ENCODE measurements at regions not wholly inside any gene's neighbourhood (a gene's known extent, or its start where the extent isn't known, plus 50 kb on each side); places are given as distances from the start of the nearest gene placed in this dataset.

DNA sequence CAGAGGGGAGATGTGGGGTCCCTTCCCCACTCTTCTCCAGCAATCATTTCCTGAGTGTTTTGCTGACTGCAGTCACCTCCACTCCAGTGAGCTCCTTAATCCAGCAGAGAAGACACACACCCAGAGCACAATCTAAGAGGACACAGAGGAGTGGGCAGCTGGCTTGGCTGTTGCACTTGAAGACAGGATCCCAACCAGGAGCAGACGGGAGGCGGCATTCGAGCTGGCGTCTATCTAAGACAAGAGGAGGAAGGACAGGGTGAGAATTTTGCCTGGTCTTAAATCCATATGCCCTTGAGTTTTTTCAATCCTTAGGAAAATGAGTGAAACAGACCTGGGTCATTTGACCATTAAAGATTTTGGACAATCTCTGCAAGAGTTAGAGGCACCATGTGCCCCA lies 56.1 kb upstream of the SIM2 start:
- intact Hi-C loops (cut with micrococcal nuclease): no loop called here
- Histone ChIP-seq H3K9me3 (ENCODE audit: control insufficient read depth in 1 of 2, insufficient read depth in 1 of 2, low read depth in 1 of 2, low read length in 2 of 2) (no peaks in the 10 kb centered on the region), H3K27ac (ENCODE audit: low read depth, low read length) (no peak overlapping the region), H2AFZ (ENCODE audit: low read depth, low read length, poor library complexity, severe bottlenecking) (no peak overlapping the region), H3K9me2 (ENCODE audit: insufficient read depth) (no peaks in the 10 kb centered on the region), H3K36me3 (ENCODE audit: control insufficient read depth in 1 of 2, insufficient read depth in 2 of 2, low read length in 2 of 2) (no peaks in the 10 kb centered on the region), H3K9ac (ENCODE audit: low read length) (no peak overlapping the region), H4K20me1 (ENCODE audit: insufficient read depth) (no peaks in the 10 kb centered on the region), H3K4me2 (ENCODE audit: low read length) (no peak overlapping the region), H3K4me3 (replicated peaks in 1 of 2; ENCODE audit: low read depth in 1 of 2, low read length in 2 of 2) (no peak overlapping the region), H3K27me3 (ENCODE audit: insufficient read depth, low read length) (no peaks in the 10 kb centered on the region), H3K79me2 (ENCODE audit: insufficient read depth, low read length) (no peaks in the 10 kb centered on the region), H3K4me1 (ENCODE audit: control insufficient read depth in 1 of 2, insufficient read depth in 2 of 2, low read length in 2 of 2) (peaks cover 3 to 7% of the 10 kb centered on the region in 2 experiments; a peak in 3 of 4 replicates)
- CTCF ChIA-PET: no interaction called here
- RAD21 ChIA-PET (ENCODE audit: low non-redundant PET in 1 of 2, low total read pairs in 2 of 2, uncharacterized antibody in 2 of 2, unreplicated experiment in 2 of 2): no interaction called here
- TF ChIP-seq, protein P1, sequence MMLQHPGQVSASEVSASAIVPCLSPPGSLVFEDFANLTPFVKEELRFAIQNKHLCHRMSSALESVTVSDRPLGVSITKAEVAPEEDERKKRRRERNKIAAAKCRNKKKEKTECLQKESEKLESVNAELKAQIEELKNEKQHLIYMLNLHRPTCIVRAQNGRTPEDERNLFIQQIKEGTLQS (IDR thresholded peaks at IDR 0.05): no peak
- TF ChIP-seq SP1 (IDR thresholded peaks at IDR 0.05; ENCODE audit: low read depth) (no peak), RAD21 (IDR thresholded peaks at IDR 0.05; ENCODE audit: low read depth) (no peak), FOSL1 (IDR thresholded peaks at IDR 0.05; ENCODE audit: low read depth) (no peak), EZH2phosphoT487 (IDR thresholded peaks at IDR 0.05; ENCODE audit: borderline replicate concordance) (no peak), ZFX (IDR thresholded peaks at IDR 0.05) (no peak), ZNF274 (IDR thresholded peaks at IDR 0.05; ENCODE audit: low read depth, low read length) (no peak)
- ATAC-seq (no peak), DNase-seq (ENCODE audit: low read depth, low spot score) (no peak)
- no TSS peak for BruUV-seq (replicated peaks)
- POLR2A ChIA-PET: no interaction called here

DNA sequence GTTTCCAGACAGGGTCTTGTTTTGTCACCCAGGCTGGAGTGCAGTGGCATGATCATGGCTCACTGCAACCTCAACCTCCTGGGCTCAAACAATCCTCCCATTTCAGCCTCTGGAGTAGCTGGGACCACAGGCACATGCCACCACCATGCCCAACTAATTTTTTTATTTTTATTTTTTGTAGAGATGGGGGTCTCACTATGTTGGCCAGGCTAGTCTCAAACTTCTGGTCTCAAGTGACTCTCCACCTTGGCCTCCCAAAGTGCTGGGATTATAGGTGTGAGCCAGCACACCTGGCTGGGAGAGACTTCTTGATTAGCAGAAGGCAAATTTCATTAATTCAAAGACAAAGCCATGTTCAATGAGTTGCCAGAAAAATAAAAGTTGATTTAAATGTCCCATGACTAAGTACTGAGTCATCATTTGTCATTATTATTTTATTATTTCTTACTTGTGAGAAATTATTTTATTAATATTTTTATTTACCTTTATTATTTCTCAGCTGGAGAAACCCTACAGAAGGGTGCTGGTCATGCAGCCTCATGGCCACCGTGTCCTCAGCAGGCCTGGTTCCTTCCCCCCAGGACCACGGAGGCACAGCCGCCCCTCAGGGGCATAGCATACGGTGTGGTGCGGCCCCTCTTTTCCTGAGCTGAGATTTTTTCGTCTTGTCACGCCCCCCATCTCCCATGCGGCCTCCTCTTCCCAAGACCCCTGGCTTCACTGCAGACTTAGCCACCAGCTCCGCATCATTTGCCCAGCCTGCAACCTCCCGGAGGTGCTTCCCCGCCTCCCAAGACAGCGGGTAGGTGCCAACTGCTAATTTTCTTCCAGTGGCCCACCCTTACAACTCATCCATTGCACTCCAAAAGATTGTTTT lies 55.3 kb upstream of the SIM2 start:
- no peak overlapping the region for H3K4me2 ChIP-seq (ENCODE audit: low read length)
- ChIA-PET POLR2A (no interaction called here), CTCF (no interaction called here), RAD21 (ENCODE audit: low non-redundant PET in 1 of 2, low total read pairs in 2 of 2, uncharacterized antibody in 2 of 2, unreplicated experiment in 2 of 2) (no interaction called here)
- H3K36me3 ChIP-seq (ENCODE audit: control insufficient read depth in 1 of 2, insufficient read depth in 2 of 2, low read length in 2 of 2): no peaks in the 10 kb centered on the region
- no peak overlapping the region for H3K4me3 ChIP-seq (replicated peaks in 1 of 2; ENCODE audit: low read depth in 1 of 2, low read length in 2 of 2)
- H3K9me2 ChIP-seq (ENCODE audit: insufficient read depth): no peaks in the 10 kb centered on the region
- no peaks in the 10 kb centered on the region for H3K79me2 ChIP-seq (ENCODE audit: insufficient read depth, low read length)
- DNase-seq (ENCODE audit: low read depth, low spot score) (no peak), ATAC-seq (no peak)
- TF ChIP-seq, protein P2, sequence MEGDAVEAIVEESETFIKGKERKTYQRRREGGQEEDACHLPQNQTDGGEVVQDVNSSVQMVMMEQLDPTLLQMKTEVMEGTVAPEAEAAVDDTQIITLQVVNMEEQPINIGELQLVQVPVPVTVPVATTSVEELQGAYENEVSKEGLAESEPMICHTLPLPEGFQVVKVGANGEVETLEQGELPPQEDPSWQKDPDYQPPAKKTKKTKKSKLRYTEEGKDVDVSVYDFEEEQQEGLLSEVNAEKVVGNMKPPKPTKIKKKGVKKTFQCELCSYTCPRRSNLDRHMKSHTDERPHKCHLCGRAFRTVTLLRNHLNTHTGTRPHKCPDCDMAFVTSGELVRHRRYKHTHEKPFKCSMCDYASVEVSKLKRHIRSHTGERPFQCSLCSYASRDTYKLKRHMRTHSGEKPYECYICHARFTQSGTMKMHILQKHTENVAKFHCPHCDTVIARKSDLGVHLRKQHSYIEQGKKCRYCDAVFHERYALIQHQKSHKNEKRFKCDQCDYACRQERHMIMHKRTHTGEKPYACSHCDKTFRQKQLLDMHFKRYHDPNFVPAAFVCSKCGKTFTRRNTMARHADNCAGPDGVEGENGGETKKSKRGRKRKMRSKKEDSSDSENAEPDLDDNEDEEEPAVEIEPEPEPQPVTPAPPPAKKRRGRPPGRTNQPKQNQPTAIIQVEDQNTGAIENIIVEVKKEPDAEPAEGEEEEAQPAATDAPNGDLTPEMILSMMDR (IDR thresholded peaks at IDR 0.05 in 2 of 3, conservative IDR thresholded peaks at IDR 0.05 in 1 of 3; ENCODE audit: borderline replicate concordance in 1 of 3, insufficient read depth in 1 of 3, low read depth in 2 of 3, low read length in 2 of 3): no peak
- TF ChIP-seq SIN3A (IDR thresholded peaks at IDR 0.05; ENCODE audit: low read depth): no peak
- TF ChIP-seq, protein P3, sequence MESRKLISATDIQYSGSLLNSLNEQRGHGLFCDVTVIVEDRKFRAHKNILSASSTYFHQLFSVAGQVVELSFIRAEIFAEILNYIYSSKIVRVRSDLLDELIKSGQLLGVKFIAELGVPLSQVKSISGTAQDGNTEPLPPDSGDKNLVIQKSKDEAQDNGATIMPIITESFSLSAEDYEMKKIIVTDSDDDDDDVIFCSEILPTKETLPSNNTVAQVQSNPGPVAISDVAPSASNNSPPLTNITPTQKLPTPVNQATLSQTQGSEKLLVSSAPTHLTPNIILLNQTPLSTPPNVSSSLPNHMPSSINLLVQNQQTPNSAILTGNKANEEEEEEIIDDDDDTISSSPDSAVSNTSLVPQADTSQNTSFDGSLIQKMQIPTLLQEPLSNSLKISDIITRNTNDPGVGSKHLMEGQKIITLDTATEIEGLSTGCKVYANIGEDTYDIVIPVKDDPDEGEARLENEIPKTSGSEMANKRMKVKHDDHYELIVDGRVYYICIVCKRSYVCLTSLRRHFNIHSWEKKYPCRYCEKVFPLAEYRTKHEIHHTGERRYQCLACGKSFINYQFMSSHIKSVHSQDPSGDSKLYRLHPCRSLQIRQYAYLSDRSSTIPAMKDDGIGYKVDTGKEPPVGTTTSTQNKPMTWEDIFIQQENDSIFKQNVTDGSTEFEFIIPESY (IDR thresholded peaks at IDR 0.05; ENCODE audit: extremely low read depth, insufficient replicate concordance, low read length): no peak
- TF ChIP-seq, protein P4, sequence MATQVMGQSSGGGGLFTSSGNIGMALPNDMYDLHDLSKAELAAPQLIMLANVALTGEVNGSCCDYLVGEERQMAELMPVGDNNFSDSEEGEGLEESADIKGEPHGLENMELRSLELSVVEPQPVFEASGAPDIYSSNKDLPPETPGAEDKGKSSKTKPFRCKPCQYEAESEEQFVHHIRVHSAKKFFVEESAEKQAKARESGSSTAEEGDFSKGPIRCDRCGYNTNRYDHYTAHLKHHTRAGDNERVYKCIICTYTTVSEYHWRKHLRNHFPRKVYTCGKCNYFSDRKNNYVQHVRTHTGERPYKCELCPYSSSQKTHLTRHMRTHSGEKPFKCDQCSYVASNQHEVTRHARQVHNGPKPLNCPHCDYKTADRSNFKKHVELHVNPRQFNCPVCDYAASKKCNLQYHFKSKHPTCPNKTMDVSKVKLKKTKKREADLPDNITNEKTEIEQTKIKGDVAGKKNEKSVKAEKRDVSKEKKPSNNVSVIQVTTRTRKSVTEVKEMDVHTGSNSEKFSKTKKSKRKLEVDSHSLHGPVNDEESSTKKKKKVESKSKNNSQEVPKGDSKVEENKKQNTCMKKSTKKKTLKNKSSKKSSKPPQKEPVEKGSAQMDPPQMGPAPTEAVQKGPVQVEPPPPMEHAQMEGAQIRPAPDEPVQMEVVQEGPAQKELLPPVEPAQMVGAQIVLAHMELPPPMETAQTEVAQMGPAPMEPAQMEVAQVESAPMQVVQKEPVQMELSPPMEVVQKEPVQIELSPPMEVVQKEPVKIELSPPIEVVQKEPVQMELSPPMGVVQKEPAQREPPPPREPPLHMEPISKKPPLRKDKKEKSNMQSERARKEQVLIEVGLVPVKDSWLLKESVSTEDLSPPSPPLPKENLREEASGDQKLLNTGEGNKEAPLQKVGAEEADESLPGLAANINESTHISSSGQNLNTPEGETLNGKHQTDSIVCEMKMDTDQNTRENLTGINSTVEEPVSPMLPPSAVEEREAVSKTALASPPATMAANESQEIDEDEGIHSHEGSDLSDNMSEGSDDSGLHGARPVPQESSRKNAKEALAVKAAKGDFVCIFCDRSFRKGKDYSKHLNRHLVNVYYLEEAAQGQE (IDR thresholded peaks at IDR 0.05; ENCODE audit: low read depth): no peak
- TF ChIP-seq SP1 (IDR thresholded peaks at IDR 0.05; ENCODE audit: low read depth): no peak
- H4K20me1 ChIP-seq (ENCODE audit: insufficient read depth): no peaks in the 10 kb centered on the region
- H3K27ac ChIP-seq (ENCODE audit: low read depth, low read length): no peak overlapping the region
- H2AFZ ChIP-seq (ENCODE audit: low read depth, low read length, poor library complexity, severe bottlenecking): no peak overlapping the region
- H3K9me3 ChIP-seq (ENCODE audit: control insufficient read depth in 1 of 2, insufficient read depth in 1 of 2, low read depth in 1 of 2, low read length in 2 of 2): no peaks in the 10 kb centered on the region
- H3K27me3 ChIP-seq (ENCODE audit: insufficient read depth, low read length): no peaks in the 10 kb centered on the region
- no TSS peak for BruUV-seq (replicated peaks)
- H3K4me1 ChIP-seq (ENCODE audit: control insufficient read depth in 1 of 2, insufficient read depth in 2 of 2, low read length in 2 of 2): peaks cover 7 to 10% of the 10 kb centered on the region in 2 experiments; a peak in 3 of 4 replicates
- no peak overlapping the region for H3K9ac ChIP-seq (ENCODE audit: low read length)
- intact Hi-C loops (cut with micrococcal nuclease): no loop called here
